ENCODE measurements at regions not wholly inside any gene's neighbourhood (a gene's known extent, or its start where the extent isn't known, plus 50 kb on each side); places are given as distances from the start of the nearest gene placed in this dataset.
"Not testable (repeated sequence)": the region's sequence is repeated elsewhere in the genome, so short reads cannot be mapped to it uniquely, and the experiment has no call there.

DNA sequence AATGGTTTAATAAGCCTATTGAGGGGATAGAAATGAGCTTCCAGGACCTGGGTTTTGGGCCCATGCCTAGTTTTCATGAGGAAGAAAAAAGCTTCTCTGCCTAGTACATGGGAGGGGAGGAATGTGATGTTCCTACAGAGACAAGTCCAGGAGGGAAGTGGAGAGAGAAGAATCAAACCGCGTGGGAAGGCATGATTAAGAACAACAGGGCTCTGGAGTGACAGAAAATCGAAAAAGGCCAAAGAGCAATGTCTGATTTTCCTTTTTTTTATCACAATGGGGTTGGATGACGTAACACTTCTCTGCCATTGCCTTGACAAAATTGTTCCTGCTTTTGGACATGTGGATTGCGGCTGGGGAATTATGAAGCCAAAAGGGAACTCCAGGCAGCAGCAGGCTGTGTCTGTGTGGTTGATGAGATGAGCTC, 258.6 kb downstream of the CXCL12 start:
- Mint-ChIP-seq H3K27me3 (peaks cover 20% of the 10 kb centered on the region), H3K4me1 (no peaks in the 10 kb centered on the region), H3K27ac (no peak overlapping the region), H3K4me3 (no peak overlapping the region), H3K36me3 (ENCODE audit: low read depth) (peaks cover 2% of the 10 kb centered on the region)
- DNase-seq (no peak), ATAC-seq (no peak)
- no peaks in the 10 kb centered on the region for H3K9me3 ChIP-seq (ENCODE audit: control insufficient read depth, low read length, poor library complexity, severe bottlenecking)

DNA sequence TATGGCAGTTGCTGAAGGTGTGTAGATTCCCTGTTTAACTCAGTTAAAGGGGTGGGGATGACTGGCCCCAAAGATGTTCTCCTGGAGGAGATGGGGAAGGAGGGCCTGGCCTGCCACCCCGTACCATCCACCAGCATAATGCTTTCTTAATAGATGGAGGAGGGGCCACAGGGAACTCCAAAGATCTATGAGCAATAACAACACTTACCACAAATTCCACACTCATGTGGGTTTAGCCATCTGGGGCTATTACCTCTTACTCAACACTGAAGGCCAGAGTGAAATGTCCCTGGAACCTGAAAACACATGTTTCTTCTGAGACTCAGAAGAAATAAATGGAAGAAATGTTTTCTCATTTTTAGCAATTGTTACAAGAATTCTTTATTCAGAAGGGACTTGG, 259.0 kb downstream of the CXCL12 start:
- ATAC-seq (no peak), DNase-seq (no peak)
- Mint-ChIP-seq H3K4me1 (no peaks in the 10 kb centered on the region), H3K27ac (no peak overlapping the region), H3K4me3 (no peak overlapping the region), H3K36me3 (ENCODE audit: low read depth) (peaks cover 2% of the 10 kb centered on the region), H3K27me3 (peaks cover 20% of the 10 kb centered on the region)
- no peaks in the 10 kb centered on the region for H3K9me3 ChIP-seq (ENCODE audit: control insufficient read depth, low read length, poor library complexity, severe bottlenecking)

DNA sequence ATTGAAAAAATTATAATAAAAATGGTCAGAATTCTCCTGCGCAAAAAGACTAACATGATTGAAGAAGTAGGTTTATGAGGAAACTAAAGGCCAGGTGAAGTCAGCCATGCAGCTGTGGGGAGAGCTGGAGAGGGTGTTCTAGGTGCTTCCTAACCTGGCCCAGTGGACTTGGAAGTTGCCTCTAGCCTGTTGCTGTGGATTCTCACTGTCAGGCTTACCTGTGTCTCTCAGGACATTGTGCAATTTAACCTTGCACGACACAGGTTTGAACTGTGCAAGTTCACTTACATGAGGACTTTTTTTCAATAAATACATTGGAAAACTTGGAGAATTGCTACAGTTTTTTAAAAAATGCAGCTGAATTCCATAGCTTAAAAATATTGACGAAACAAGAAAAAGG, 266.4 kb downstream of the CXCL12 start:
- H3K9me3 ChIP-seq (ENCODE audit: control insufficient read depth, low read length, poor library complexity, severe bottlenecking) = no peaks in the 10 kb centered on the region
- no peak overlapping the region for H3K4me3 Mint-ChIP-seq
- no peaks in the 10 kb centered on the region for H3K36me3 Mint-ChIP-seq (ENCODE audit: low read depth)
- H3K27ac Mint-ChIP-seq = no peak overlapping the region
- H3K27me3 Mint-ChIP-seq = peaks cover 19% of the 10 kb centered on the region
- ATAC-seq = no peak
- no peak for DNase-seq
- H3K4me1 Mint-ChIP-seq = no peaks in the 10 kb centered on the region

DNA sequence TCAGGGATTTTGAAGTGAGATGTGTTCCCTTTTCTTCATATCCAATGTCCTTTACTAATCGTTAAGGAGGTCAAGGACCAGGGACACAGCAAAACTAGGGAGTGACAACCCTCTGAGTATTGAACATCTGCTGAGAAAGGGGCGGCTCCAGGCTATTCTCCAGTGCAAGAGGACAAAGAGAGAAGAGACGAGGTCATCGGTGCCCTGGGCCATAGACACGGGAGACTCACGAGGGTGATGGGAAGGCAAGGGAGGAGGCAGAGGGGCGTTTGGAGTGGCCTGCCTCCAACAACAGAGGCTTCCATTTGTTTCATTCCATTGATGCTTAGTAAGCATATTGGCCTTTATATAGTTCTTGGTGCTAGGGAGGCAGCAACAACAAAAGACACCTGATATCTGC, 268.4 kb downstream of the CXCL12 start:
- H3K36me3 Mint-ChIP-seq (ENCODE audit: low read depth) = no peaks in the 10 kb centered on the region
- DNase-seq = no peak
- no peak overlapping the region for H3K4me3 Mint-ChIP-seq
- no peaks in the 10 kb centered on the region for H3K9me3 ChIP-seq (ENCODE audit: control insufficient read depth, low read length, poor library complexity, severe bottlenecking)
- no peaks in the 10 kb centered on the region for H3K4me1 Mint-ChIP-seq
- ATAC-seq = no peak
- H3K27ac Mint-ChIP-seq = no peak overlapping the region
- H3K27me3 Mint-ChIP-seq = peaks cover 19% of the 10 kb centered on the region

DNA sequence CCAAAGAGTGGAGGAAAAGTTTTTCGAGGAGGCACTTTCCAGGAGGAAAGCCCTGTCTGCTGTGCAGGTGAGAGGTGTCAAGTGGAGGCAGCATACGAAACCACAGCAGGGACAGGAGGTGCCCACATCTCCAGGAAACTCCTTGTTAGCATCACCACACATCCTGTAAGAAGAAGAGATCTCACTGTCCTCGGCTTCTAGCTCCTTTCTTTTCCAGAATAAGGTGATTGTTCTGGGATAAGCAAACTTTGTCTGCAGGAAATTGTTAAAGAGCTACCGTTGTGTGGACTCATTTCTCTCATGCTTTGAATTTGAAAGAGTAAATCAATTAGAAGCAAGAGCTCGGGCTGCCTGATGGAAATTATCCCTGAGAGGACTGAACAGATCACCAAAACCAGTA, 269.4 kb downstream of the CXCL12 start:
- no peaks in the 10 kb centered on the region for H3K9me3 ChIP-seq (ENCODE audit: control insufficient read depth, low read length, poor library complexity, severe bottlenecking)
- Mint-ChIP-seq H3K27me3 (peaks cover 19% of the 10 kb centered on the region), H3K4me1 (no peaks in the 10 kb centered on the region), H3K27ac (no peak overlapping the region), H3K4me3 (no peak overlapping the region), H3K36me3 (ENCODE audit: low read depth) (no peaks in the 10 kb centered on the region)
- DNase-seq (no peak), ATAC-seq (no peak)

DNA sequence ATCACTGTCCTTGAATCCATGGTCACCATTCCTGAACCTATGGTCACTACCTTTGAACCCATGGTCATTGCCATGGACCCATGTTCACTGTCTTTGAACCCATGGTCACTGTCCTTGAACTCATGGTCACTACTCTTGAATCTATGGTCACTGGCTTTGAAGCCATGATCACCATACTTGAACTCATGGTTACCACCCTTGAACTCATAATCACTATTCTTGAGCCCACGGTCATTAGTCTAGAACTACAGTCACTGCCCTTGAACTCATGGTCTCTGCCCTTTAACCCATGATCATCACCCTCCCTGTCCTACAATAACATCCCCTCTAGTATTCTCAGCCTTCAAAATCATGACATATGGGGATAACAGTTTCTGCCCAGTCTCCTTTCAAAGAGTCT, 270.5 kb downstream of the CXCL12 start:
- no peaks in the 10 kb centered on the region for H3K9me3 ChIP-seq (ENCODE audit: control insufficient read depth, low read length, poor library complexity, severe bottlenecking)
- DNase-seq (no peak), ATAC-seq (no peak)
- no peaks in the 10 kb centered on the region for H3K36me3 Mint-ChIP-seq (ENCODE audit: low read depth)
- peaks cover 19% of the 10 kb centered on the region for H3K27me3 Mint-ChIP-seq
- H3K4me1 Mint-ChIP-seq = no peaks in the 10 kb centered on the region
- H3K4me3 Mint-ChIP-seq = no peak overlapping the region
- H3K27ac Mint-ChIP-seq = no peak overlapping the region

DNA sequence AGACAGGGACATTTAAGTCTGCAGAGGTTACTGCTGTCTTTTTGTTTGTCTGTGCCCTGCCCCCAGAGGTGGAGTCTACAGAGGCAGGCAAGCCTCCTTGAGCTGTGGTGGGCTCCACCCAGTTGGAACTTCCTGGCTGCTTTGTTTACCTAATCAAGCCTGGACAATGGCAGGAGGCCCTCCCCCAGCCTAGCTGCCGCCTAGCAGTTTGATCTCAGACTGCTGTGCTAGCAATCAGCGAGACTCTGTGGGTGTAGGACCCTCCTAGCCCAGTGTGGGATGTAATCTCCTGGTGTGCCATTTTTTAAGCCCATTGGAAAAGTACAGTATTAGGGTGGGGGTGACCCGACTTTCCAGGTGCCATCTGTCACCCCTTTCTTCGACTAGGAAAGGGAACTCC, 272.6 kb downstream of the CXCL12 start:
- peaks cover 19% of the 10 kb centered on the region for H3K27me3 Mint-ChIP-seq

DNA sequence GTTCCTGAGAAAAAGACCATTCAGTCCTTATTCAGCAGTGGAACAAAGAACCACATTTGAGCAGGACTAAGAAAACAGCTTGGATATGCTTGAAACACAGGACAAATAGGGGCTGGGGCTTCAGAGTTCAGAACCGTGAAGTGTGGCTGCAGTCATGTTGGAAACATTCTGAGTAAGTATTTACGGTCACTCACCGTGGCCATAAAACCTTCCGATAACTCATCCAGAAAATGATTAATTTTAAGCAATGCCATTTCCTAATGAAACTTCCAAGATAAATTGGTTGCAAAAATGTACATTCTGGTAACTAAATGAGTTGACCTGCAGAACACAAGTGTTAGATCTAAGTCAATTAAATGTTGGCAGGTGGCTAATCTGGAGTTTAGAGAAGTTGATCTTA, 279.2 kb downstream of the CXCL12 start:
- ATAC-seq = no peak
- DNase-seq = no peak
- Mint-ChIP-seq H3K4me1 (no peaks in the 10 kb centered on the region), H3K27me3 (no peaks in the 10 kb centered on the region), H3K27ac (no peak overlapping the region), H3K36me3 (ENCODE audit: low read depth) (no peaks in the 10 kb centered on the region), H3K4me3 (no peak overlapping the region)
- no peaks in the 10 kb centered on the region for H3K9me3 ChIP-seq (ENCODE audit: control insufficient read depth, low read length, poor library complexity, severe bottlenecking)

More for the DNA sequence above, 272.6 kb downstream of the CXCL12 start:
- not testable (repeated sequence) for H3K27ac Mint-ChIP-seq; H3K36me3 Mint-ChIP-seq (ENCODE audit: low read depth); ATAC-seq; H3K9me3 ChIP-seq (ENCODE audit: control insufficient read depth, low read length, poor library complexity, severe bottlenecking); H3K4me1 Mint-ChIP-seq; DNase-seq; H3K4me3 Mint-ChIP-seq

DNA sequence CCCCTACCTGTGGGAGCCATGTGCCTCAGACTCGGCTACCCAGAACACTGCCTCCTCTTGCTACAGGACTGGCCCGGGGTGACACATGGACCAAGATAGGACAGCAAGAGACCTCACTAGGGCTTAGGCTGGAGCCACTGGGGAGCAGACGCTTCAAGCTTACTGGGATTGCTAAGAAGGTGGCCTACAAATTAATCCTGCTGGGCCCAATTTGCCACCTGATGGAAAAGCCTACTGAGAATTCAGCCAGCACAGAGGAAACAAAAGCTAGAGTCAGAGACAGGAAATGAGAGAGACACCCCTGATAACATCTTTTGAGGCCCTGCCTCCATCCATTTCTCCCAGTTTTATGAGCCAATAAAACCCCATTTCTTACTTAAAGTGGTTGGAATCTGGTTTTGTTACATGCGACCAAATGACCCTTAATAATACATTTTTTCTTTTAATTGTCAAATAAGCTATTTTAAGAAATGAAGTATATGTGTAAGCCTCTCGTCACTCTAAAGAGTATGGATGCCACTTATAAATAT, 282.1 kb downstream of the CXCL12 start:
- no peaks in the 10 kb centered on the region for H3K9me3 ChIP-seq (ENCODE audit: control insufficient read depth, low read length, poor library complexity, severe bottlenecking)
- Mint-ChIP-seq H3K36me3 (ENCODE audit: low read depth) (no peaks in the 10 kb centered on the region), H3K4me3 (no peak overlapping the region), H3K4me1 (no peaks in the 10 kb centered on the region), H3K27ac (no peak overlapping the region), H3K27me3 (no peaks in the 10 kb centered on the region)
- DNase-seq (no peak), ATAC-seq (no peak)

DNA sequence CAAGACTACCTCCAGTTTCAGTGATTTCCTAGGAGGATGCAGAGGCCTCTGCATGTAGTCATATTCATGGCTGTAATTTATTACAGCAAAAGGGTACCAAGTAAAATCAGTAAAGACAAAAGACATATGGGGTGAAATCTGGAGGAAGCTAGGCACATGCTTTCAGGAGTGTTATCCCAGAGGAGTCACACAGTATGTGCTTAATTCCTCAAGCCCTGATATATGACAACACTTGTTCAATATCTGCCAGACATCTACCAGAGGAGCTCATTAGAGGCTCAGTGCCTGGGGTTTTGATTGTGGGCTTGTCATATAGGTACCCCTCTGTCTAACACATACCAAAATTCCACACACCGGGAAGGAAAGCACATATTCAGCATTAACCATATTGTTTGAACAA, 283.8 kb downstream of the CXCL12 start:
- ATAC-seq (no peak), DNase-seq (no peak)
- no peaks in the 10 kb centered on the region for H3K9me3 ChIP-seq (ENCODE audit: control insufficient read depth, low read length, poor library complexity, severe bottlenecking)
- Mint-ChIP-seq H3K4me1 (no peaks in the 10 kb centered on the region), H3K27me3 (no peaks in the 10 kb centered on the region), H3K27ac (no peak overlapping the region), H3K36me3 (ENCODE audit: low read depth) (no peaks in the 10 kb centered on the region), H3K4me3 (no peak overlapping the region)

DNA sequence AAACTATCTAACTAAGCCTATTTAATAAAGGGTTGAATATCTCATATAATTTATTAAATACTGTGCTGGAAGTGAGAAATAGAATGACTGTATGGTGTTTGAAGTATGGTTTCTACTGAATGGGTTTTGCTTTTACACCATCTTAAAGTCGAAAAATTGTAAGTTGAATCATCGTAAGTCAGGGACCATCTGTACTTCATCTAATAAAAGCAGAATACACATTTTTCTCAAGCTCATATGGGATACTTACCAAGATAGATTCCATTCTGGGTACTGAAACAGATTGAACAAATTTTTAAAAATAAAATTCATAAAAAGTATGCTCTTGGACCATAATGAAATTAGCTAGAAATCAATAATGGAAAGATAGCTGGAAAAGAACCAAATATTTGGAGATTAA, 285.4 kb downstream of the CXCL12 start:
- H3K4me1 Mint-ChIP-seq = no peaks in the 10 kb centered on the region
- no peak overlapping the region for H3K27ac Mint-ChIP-seq
- no peaks in the 10 kb centered on the region for H3K27me3 Mint-ChIP-seq
- no peaks in the 10 kb centered on the region for H3K9me3 ChIP-seq (ENCODE audit: control insufficient read depth, low read length, poor library complexity, severe bottlenecking)
- H3K36me3 Mint-ChIP-seq (ENCODE audit: low read depth) = no peaks in the 10 kb centered on the region
- no peak for DNase-seq
- no peak for ATAC-seq
- H3K4me3 Mint-ChIP-seq = no peak overlapping the region

DNA sequence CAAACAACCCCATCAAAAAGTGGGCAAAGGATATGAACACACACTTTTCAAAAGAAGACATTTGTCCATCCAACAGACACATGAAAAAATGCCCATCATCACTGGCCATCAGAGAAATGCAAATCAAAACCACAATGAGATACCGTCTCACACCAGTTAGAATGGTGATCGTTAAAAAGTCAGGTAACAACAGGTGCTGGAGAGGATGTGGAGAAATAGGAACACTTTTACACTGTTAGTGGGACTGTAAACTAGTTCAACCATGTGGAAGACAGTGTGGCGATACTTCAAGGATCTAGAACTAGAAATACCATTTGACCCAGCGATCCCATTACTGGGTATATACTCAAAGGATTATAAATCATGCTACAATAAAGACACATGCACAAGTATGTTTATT, 288.7 kb downstream of the CXCL12 start:
- not testable (repeated sequence) for H3K4me3 Mint-ChIP-seq; DNase-seq; ATAC-seq; H3K27ac Mint-ChIP-seq; H3K36me3 Mint-ChIP-seq (ENCODE audit: low read depth); H3K27me3 Mint-ChIP-seq; H3K9me3 ChIP-seq (ENCODE audit: control insufficient read depth, low read length, poor library complexity, severe bottlenecking); H3K4me1 Mint-ChIP-seq

DNA sequence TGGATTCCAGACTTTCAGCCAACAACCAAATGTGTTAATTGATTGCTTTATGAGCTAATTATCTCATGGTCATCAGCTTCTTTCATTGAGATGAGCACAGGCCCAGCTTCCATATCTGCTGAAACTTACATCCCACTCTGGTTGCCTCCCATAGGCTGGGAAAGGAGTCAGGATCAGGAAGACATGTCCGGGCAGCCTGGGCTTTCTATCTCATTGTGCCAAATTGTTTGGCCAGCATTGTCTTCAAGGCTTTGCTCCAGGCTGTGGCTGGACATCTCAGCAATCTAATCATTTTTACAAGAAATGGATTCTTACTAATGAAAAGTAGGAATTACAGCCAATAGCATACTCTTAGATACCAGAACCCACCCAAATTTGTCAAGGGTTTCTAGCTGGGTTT, 295.2 kb downstream of the CXCL12 start:
- ATAC-seq (no peak), DNase-seq (no peak)
- H3K4me1 Mint-ChIP-seq = no peaks in the 10 kb centered on the region
- no peak overlapping the region for H3K4me3 Mint-ChIP-seq
- peaks cover 5% of the 10 kb centered on the region for H3K27me3 Mint-ChIP-seq
- H3K27ac Mint-ChIP-seq = no peak overlapping the region
- H3K9me3 ChIP-seq (ENCODE audit: control insufficient read depth, low read length, poor library complexity, severe bottlenecking) = no peaks in the 10 kb centered on the region
- H3K36me3 Mint-ChIP-seq (ENCODE audit: low read depth) = no peaks in the 10 kb centered on the region

DNA sequence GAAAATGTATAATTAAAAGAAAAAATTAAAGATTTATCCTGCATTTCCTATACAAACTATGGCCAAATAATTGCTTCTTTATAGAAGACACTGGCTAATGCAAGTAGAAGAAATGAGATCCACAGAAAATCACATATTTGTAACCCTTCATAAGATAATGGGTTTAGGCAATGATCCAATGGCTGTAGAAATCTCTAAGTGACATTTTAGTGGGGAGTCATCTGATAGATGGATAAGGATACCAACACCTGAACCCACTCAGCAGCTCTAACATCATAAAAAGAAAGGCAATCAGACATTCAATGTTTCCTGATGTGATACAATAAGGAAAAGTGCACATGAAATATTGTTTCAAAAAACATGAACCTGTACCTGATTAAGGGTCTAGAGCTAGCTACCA, 297.5 kb downstream of the CXCL12 start:
- no peaks in the 10 kb centered on the region for H3K36me3 Mint-ChIP-seq (ENCODE audit: low read depth)
- H3K27me3 Mint-ChIP-seq = peaks cover 5% of the 10 kb centered on the region
- ATAC-seq = no peak
- H3K27ac Mint-ChIP-seq = no peak overlapping the region
- DNase-seq = no peak
- H3K4me3 Mint-ChIP-seq = no peak overlapping the region
- H3K9me3 ChIP-seq (ENCODE audit: control insufficient read depth, low read length, poor library complexity, severe bottlenecking) = no peaks in the 10 kb centered on the region
- no peaks in the 10 kb centered on the region for H3K4me1 Mint-ChIP-seq

Measured in T-helper 17 cell (primary cell).